Stomach (tissue), 8 donors: ENCODE measurements at regions not wholly inside any gene's neighbourhood (a gene's known extent, or its start where the extent isn't known, plus 50 kb on each side); places are given as distances from the start of the nearest gene placed in this dataset.

ENCODE experiments used
- DNase-seq, 2 donors: peaks; one replicate each; pipeline versions ENCODE4 v3.0.0 to v3.0.0-alpha.2; 2013 to 2019
- H3K27ac ChIP-seq, 5 donors: fragments of 200-600 bp in 4 of 5; sonication (generic) in 4 of 5; one replicate each; pipeline ENCODE4 v1.5.1; 2013 to 2019; ENCODE audit warnings: mild to moderate bottlenecking in 1 of 5, moderate library complexity in 1 of 5
- H3K27me3 ChIP-seq, 3 donors: fragments of 200-600 bp; sonication (generic); one replicate each; pipeline ENCODE4 v1.5.1; 2017 to 2019; ENCODE audit warnings: mixed run types in 1 of 3
- H3K36me3 ChIP-seq, 4 donors: fragments of 200-600 bp; sonication (generic); 1 replicate in 3 of 4; 2 replicates in 1 of 4; pipeline ENCODE4 v1.5.1; 2016 to 2019
- H3K4me1 ChIP-seq, 4 donors: fragments of 200-600 bp; sonication (generic); one replicate each; pipeline ENCODE4 v1.5.1; 2016 to 2019
- H3K4me3 ChIP-seq, 4 donors: fragments of 200-600 bp; sonication (generic) in 3 of 4; one replicate each; pipeline ENCODE4 v1.5.1; 2016 to 2019; ENCODE audit warnings: mild to moderate bottlenecking in 1 of 4
- H3K9me3 ChIP-seq, 4 donors: fragments of 200-600 bp; sonication (generic); one replicate each; pipeline ENCODE4 v1.5.1; 2016 to 2019
- EP300 ChIP-seq: sonication (generic); formaldehyde crosslinking; IDR thresholded peaks from one replicate; pipeline ENCODE4 v1.6.1; 2017; ENCODE audit warnings: antibody characterized with exemption
- POLR2A ChIP-seq, 4 donors: fragments of 450-650 bp; IDR thresholded peaks; one replicate each; pipeline ENCODE4 v1.6.1; 2016; ENCODE audit warnings: antibody characterized with exemption in 4 of 4, control low read depth in 2 of 4, mild to moderate bottlenecking in 1 of 4, moderate library complexity in 1 of 4
- POLR2AphosphoS5 ChIP-seq, 3 donors: sonication (generic); formaldehyde crosslinking; IDR thresholded peaks; one replicate each; pipeline ENCODE4 v1.6.1; 2016; ENCODE audit warnings: antibody characterized with exemption in 3 of 3
- WGBS, 5 donors: extraction: QIAGEN DNeasy Blood & Tissue Kit in 3 of 5; methylation state at CpG; one replicate each; pipeline versions ENCODE4 v1.1.5 to v1.1.7; 2013 to 2018; 5-methylcytosine and 5-hydroxymethylcytosine counted together
- intact Hi-C: fragments of 100-400 bp; cut with DNase I; formaldehyde crosslinking; loops from one replicate; pipeline ENCODE4 v1.15.1; 2023; ENCODE audit warnings: low total_unique reads
- TF ChIP-seq, protein P1 (sequence below), 7 experiments: fragments of 450-650 bp in 4 of 7; fragments of 200-600 bp in 3 of 7; sonication (generic) in 3 of 7; IDR thresholded peaks; one replicate each; pipeline ENCODE4 v1.5.1; 2016 to 2019; ENCODE audit warnings: antibody characterized with exemption in 7 of 7, control low read depth in 2 of 7, mild to moderate bottlenecking in 1 of 7
- donor health status: healthy with polysubstance abuse.
- donor health status: Bipolar disorder and iron deficiency.
- donor health status: healthy.

GRCh38 chr1:209227171-209227570 is 356.3 kb upstream of the CAMK1G start:
- Histone ChIP-seq H3K27ac (no peak overlapping the region), H3K9me3 (peaks cover 0 to 20% (median 12%) of the 10 kb centered on the region in 4 donors), H3K4me1 (no peaks in the 10 kb centered on the region), H3K4me3 (no peak overlapping the region), H3K36me3 (no peaks in the 10 kb centered on the region), H3K27me3 (peaks cover 7 to 18% (median 14%) of the 10 kb centered on the region in 3 donors)
- no peak for DNase-seq
- TF ChIP-seq POLR2AphosphoS5 (IDR thresholded peaks at IDR 0.05) (no peak), EP300 (no peak), POLR2A (IDR thresholded peaks at IDR 0.05) (no peak)
- TF ChIP-seq, protein P1, sequence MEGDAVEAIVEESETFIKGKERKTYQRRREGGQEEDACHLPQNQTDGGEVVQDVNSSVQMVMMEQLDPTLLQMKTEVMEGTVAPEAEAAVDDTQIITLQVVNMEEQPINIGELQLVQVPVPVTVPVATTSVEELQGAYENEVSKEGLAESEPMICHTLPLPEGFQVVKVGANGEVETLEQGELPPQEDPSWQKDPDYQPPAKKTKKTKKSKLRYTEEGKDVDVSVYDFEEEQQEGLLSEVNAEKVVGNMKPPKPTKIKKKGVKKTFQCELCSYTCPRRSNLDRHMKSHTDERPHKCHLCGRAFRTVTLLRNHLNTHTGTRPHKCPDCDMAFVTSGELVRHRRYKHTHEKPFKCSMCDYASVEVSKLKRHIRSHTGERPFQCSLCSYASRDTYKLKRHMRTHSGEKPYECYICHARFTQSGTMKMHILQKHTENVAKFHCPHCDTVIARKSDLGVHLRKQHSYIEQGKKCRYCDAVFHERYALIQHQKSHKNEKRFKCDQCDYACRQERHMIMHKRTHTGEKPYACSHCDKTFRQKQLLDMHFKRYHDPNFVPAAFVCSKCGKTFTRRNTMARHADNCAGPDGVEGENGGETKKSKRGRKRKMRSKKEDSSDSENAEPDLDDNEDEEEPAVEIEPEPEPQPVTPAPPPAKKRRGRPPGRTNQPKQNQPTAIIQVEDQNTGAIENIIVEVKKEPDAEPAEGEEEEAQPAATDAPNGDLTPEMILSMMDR (IDR thresholded peaks at IDR 0.05): no peak
- WGBS, 5 donors: 75 to 81% (median 77%) methylated on average over 6 of the region's 6 CpGs
- intact Hi-C loops: no loop called here

DNA sequence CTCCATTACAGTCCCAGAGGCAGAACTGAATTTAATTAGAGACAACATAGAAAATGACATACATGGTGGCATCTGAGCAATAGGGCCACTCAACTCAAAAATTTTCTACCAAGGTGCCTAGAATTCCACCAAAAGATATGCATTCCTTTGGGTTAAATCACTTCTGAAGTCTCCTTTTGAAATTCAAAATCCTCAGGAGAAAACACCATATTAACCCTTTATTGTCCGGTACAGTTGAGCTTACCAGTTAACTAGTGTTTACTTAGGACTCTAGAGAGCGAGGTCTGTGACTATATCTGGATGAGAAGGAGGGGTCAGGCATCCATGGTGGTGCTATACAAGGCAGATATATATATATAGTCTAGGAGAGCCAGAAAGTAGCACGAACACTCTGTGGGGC is 355.6 kb upstream of the CAMK1G start:
- no peak for DNase-seq
- 66 to 80% (median 73%) methylated on average over 3 of the region's 3 CpGs for WGBS, 5 donors
- no peaks in the 10 kb centered on the region for H3K36me3 ChIP-seq
- peaks cover 0 to 20% (median 12%) of the 10 kb centered on the region in 4 donors for H3K9me3 ChIP-seq
- H3K4me3 ChIP-seq: no peak overlapping the region
- H3K4me1 ChIP-seq: no peaks in the 10 kb centered on the region
- H3K27ac ChIP-seq: no peak overlapping the region
- intact Hi-C loops: no loop called here
- TF ChIP-seq EP300 (no peak), POLR2A (IDR thresholded peaks at IDR 0.05) (no peak), POLR2AphosphoS5 (IDR thresholded peaks at IDR 0.05) (no peak)
- TF ChIP-seq, protein P1 (IDR thresholded peaks at IDR 0.05): no peak
- H3K27me3 ChIP-seq: peaks cover 7 to 24% (median 14%) of the 10 kb centered on the region in 3 donors

- Histone ChIP-seq H3K4me3 (no peak overlapping the region), H3K27ac (no peak overlapping the region), H3K9me3 (peaks cover 0 to 20% (median 12%) of the 10 kb centered on the region in 4 donors), H3K4me1 (no peaks in the 10 kb centered on the region), H3K36me3 (no peaks in the 10 kb centered on the region), H3K27me3 (peaks cover 7 to 24% (median 14%) of the 10 kb centered on the region in 3 donors)
- TF ChIP-seq, protein P1 (IDR thresholded peaks at IDR 0.05): no peak
- TF ChIP-seq EP300: no peak
- no peak for TF ChIP-seq POLR2AphosphoS5 (IDR thresholded peaks at IDR 0.05)
- TF ChIP-seq POLR2A (IDR thresholded peaks at IDR 0.05): no peak
- no peak for DNase-seq
- 71 to 86% (median 81%) methylated on average over 3 of the region's 3 CpGs for WGBS, 5 donors
- intact Hi-C loops: no loop called here
Measured at GRCh38 chr1:209229494-209230061, 353.9 kb upstream of the CAMK1G start.

GRCh38 chr1:209230314-209230713 is 353.2 kb upstream of the CAMK1G start:
- WGBS, 5 donors: 60 to 83% (median 69%) methylated on average over 1 of the region's 1 CpG
- Histone ChIP-seq H3K4me1 (no peaks in the 10 kb centered on the region), H3K27ac (no peak overlapping the region), H3K9me3 (peaks cover 0 to 20% (median 12%) of the 10 kb centered on the region in 4 donors), H3K4me3 (no peak overlapping the region), H3K27me3 (peaks cover 7 to 24% (median 14%) of the 10 kb centered on the region in 3 donors), H3K36me3 (no peaks in the 10 kb centered on the region)
- TF ChIP-seq POLR2A (IDR thresholded peaks at IDR 0.05) (no peak), POLR2AphosphoS5 (IDR thresholded peaks at IDR 0.05) (no peak), EP300 (no peak)
- TF ChIP-seq, protein P1 (IDR thresholded peaks at IDR 0.05): no peak
- DNase-seq: no peak
- intact Hi-C loops: no loop called here
